GM12891 (cell line): ENCODE measurements at regions not wholly inside any gene's neighbourhood (a gene's known extent, or its start where the extent isn't known, plus 50 kb on each side); places are given as distances from the start of the nearest gene placed in this dataset.

Experiments used
- PAX5 ChIP-seq: IDR thresholded peaks from 2 replicates; pipeline ENCODE4 v1.6.1; 2011; ENCODE audit warnings: low read length, moderate library complexity, mild to moderate bottlenecking; ENCODE audit not compliant: insufficient read depth, severe bottlenecking
- POLR2A ChIP-seq: IDR thresholded peaks from 2 replicates; pipeline ENCODE4 v1.6.1; 2011; ENCODE audit warnings: low read depth, low read length, control low read depth
- POLR2AphosphoS5 ChIP-seq: IDR thresholded peaks from 2 replicates; pipeline ENCODE4 v1.6.1; 2011; ENCODE audit warnings: low read depth, low read length, control low read depth
- POU2F2 ChIP-seq: IDR thresholded peaks from 2 replicates; pipeline ENCODE4 v1.6.1; 2011; ENCODE audit warnings: low read depth, mild to moderate bottlenecking, control low read depth, low read length, moderate library complexity
- SPI1 ChIP-seq: IDR thresholded peaks from 2 replicates; pipeline ENCODE4 v1.6.1; 2011; ENCODE audit warnings: low read depth, low read length, control low read depth
- TAF1 ChIP-seq: IDR thresholded peaks from 2 replicates; pipeline ENCODE4 v1.6.1; 2011; ENCODE audit warnings: low read depth, low read length, control low read depth

GRCh38 chr10:57874810-57875209, 392.9 kb downstream of the IPMK start:
- TF ChIP-seq POLR2A (no peak), POLR2AphosphoS5 (no peak), TAF1 (no peak), SPI1 (no peak), PAX5 (no peak), POU2F2 (no peak)
